ENCODE measurements at regions not wholly inside any gene's neighbourhood (a gene's known extent, or its start where the extent isn't known, plus 50 kb on each side); places are given as distances from the start of the nearest gene placed in this dataset.
"Not testable (repeated sequence)": the region's sequence is repeated elsewhere in the genome, so short reads cannot be mapped to it uniquely, and the experiment has no call there.

GRCh38 chrX:90524383-90524968 is 602.8 kb downstream of the TGIF2LX start:
- TF ChIP-seq CTCF (IDR thresholded peaks at IDR 0.05; ENCODE audit: insufficient read depth, low read depth, low read length); EZH2 (IDR thresholded peaks at IDR 0.05; ENCODE audit: insufficient read depth, low read length): not testable (repeated sequence)
